CD4-positive, alpha-beta T cell treated with Interleukin-17A for 1 hour (primary cell): ENCODE measurements at regions not wholly inside any gene's neighbourhood (a gene's known extent, or its start where the extent isn't known, plus 50 kb on each side); places are given as distances from the start of the nearest gene placed in this dataset.

Experiments used
- DNase-seq: peaks from one replicate; pipeline ENCODE4 v3.0.0-alpha.2; 2020

DNA sequence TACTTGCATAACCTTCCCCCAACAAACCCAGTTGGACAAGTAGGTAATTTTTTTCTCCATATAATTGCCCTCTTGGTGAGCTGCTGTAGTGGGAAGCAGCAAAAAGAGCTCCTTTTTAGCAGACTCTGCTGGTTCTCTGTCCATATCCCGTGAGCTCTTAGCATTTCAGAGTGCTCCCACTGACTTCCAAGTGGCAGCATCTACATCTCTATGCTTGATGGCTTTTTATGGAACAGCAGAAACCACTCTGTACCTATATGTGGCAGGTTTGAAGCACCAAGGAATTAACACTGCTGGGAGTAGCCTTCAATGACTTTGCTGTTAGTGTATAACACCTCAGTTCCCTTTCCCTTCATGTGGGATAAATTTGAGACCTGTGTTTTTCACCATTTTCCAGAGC lies 168.4 kb upstream of the NHS start:
- DNase-seq, result no peak

DNA sequence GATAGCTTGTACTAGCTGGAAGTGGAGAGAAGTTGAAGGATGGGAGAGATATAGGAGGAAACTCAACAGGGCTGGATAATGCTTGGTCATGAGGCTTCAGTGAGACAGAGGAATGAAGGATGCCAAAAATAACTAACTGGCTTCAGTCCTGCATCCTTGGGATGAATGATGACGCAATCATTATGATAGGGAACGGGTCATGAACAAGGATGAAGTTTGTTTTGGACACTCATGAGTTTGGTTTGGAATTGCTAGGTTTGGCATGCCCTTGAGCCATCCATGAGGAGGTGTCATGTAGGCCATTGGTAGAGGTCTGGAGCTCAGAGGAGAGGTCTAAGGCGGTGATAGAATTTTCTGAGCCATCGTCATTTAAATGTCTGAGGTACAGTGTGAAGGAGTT lies 160.0 kb upstream of the NHS start:
- no peak for DNase-seq

DNA sequence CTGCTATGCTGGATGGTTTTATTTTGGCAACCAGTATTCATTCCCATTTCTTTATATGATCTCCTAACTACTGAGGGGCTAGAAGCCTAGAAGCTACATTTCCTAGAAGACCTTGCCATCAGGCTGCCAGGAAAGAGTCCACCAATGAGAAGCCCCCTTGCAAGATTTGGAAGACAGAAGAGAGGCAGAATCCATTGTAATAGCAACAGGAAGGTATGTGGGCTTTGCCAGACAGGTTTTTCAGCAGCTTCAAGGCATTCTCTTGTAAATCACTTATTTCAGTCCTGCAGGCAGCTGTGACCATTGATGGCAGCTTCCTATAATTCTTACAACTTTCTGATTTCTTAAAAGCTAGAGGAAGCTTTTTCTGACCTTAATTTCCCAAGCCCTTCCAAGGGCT lies 148.3 kb upstream of the NHS start:
- no peak for DNase-seq

DNA sequence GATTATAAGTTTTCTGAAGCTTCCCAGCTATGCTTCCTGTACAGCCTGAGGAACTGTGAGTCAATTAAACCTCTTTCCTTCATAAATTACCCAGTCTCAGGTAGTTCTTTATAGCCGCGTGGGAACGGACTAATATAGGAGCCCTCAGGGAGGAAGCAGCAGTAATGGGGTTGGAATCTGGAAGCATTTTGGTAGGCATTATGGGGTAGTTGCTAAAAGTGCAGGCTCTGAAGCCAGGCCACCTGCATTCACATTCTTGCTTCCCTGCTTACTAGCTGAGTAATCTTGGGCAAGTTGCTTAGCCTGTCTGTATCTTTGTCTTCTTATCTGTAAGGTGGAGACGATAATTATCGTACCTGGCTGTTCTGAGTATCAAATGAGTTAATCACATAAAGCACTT lies 137.9 kb upstream of the NHS start:
- DNase-seq, result no peak

DNA sequence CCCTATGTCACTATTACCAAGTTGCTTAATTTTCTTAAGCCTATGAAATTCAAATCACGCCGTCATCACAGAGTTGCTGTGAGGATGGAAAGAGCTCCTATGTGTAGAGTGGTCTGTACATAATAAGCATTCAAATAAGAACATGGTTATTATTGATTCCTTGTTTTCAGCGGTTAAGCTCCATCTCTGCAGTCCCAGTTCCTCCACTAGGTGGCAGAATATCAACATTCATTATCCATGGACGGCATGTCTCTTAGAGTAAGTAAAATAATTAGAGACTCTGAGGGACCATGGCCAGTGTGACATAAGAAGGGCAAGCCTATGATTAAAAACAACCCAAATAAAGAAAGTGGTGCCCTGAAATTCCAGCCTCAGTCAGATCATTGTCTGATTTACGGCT lies 132.5 kb upstream of the NHS start:
- DNase-seq, result peak; percentile 28

DNA sequence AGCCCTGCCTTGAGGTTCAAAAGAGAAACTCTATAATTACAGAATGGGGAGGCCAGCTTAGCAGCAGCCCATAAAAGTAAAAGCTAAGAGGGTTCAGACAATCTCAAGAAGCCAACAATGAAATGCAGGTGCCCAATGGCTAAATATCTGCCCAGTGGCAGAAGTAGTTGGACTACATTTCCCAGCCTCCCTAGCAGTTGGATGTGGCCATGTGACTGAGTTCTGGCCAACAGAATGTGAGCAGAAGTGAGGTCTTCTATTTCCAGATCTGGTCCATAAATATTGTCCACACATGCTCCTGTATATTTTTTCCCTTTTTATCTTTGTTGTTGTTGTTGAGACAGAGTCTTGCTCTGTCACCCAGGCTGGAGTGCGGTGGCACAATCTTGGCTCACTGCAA lies 127.9 kb upstream of the NHS start:
- no peak for DNase-seq

DNA sequence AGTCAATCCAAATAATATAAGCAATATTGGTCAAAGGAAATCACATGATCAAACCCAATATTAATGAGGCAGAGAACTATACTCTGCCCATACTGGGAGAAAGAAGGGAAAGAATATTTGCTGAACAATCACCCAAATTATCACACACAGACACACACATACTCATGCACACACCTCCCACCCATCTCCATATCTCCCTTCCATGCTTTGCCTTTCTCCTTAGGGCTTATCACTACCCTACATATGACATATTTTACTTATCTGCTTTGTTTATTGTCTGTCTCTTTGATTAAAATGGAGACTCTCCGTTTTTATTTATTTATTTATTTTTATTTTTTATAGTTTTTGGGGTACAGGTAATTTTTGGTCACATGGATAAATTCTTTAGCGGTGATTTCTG lies 112.9 kb upstream of the NHS start:
- no peak for DNase-seq

DNA sequence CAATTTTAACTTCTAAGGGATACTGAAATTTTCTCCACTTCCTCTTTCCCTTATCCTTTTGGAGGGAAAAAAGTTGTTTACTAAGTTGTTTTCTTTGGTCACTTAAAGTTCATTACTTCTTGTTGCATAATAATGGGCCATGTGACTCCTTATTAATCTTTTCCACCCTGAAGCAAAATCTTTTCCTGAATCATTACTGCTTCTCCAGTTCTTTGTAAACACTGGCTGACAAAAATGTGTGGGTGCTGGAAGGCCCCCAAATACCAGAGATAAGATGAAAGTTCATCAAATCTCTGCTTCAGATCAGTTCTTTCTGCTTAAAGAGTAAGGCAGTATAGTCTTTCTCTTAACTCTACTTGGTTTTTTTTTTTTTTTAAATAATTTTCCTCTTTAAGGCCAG lies 108.9 kb upstream of the NHS start:
- no peak for DNase-seq

DNA sequence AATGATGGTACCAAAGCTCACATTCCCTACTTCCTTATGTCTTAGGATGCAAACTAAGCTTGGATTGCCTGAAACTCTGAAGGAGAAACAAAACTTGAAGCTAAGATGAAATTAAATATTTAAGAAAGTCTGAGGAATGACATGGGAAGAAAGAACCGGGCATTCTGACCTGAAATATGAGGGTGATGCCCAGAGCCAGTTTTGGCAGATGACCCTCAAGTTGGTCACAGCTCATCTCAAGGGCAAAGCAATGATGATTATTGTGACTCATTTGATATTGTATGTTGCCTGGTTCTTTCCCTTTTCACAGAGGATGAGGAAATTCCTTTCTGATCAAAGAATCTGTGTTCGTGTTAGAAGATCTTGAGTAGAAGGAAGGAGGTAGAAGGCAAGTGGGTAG lies 96.0 kb upstream of the NHS start:
- no peak for DNase-seq

DNA sequence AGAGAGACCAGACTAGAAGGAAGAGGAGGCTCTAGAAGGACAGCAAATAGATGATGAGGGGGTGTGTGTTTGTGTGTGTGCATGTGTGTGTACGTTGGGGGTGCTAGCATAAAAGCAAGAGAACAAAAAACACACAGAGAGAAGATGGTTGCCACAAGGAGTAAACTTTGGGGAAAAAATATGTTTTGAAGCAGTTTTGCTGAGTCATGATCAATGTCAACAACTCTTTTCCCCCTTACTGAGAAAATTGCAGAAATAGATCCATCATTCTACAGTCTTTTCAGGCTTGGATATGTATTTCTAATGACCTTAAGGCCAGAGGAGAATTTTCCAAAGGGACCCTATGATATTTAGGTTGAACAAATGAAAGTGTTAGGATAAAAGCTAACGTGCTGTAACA lies 89.0 kb upstream of the NHS start:
- no peak for DNase-seq

DNA sequence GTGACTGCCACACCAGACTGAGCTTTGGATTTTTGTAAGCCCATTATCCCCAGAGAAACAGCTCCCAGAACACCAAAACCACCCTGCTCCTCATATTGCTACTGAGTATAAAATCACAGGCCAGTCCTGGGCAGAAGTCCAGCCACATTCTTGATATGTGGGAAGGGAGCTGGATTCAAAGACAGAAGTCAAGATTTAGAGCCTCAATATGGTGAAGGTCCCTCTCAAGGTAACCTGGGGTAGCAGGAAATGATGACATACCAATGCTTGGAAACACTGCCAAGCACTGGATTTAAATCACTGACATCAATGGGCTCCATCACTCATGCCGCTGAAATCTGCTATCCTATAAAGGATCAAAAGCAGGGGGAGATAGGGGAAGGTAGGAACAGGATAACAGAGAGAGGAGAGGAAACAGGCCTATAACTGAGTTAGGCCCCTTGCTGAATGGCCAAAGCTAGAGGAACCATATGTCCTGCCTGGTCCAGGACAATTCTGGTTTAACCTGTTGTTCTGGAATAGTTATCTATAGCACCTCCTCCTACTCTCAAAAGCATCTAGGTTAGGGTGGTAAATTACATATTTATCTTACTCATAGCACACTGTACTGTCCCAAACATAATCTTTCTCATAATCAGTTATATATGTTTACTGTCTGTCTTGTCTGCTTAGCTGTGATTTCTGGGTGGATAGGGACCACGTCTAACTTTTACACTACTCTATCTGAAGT lies 83.7 kb upstream of the NHS start:
- DNase-seq, result no peak

DNA sequence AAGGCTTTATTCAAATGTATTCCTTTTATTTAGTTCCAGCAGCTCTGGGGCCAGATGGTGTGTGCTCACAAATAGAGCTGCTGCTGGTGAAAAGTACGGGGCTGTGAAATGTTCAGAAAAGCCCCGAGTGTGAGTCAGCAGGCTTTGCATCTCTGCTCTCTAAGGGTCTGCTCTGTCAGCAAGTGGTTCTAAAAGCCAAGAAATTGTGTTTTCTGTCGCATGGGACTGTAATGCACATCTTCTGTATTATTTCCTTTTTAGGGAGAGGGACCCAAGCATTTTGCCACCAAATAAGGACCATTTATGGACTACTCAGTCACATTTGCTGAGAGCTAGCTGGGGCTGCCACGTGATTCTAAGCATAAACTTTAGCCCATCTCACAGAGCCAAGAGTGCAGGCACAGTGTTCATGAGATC lies 82.9 kb upstream of the NHS start:
- no peak for DNase-seq

DNA sequence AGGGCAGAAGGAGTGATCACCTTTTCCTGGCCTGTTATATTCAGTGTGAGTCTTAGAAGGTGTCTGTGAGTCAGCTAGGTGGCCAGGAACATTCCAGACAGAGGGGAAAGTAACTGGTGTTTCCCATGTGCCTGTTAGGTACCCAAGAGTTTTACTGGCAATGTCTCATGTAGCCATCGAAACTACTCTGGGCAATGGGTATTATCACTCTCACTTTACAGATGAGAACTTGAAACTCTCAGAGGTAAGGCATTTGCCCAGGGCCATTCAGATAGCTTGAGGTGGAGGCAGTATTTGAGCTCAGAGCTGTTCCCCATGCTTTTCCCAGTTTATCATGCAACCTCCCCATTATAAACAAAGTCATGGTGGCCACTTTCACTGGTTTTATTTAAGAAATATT lies 80.4 kb upstream of the NHS start:
- no peak for DNase-seq

DNA sequence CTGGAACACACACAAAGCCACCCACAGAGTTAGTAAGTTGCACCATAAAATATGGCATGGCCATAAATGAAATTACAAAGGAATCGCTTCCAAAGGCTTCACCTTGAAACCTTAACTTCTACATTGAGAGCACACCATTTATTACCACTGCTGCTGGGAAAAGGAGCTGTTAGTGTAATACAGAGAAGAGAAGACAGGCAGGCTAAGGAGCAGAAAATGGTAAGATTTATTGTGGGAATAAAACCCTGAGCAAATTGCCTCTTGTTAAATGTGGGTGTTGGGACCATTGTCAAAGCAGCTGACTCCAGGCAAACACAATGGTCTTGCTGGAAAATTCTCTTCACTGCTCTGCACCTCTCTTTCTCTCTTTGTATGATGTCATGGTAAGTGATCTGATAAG lies 79.2 kb upstream of the NHS start:
- DNase-seq, result no peak

DNA sequence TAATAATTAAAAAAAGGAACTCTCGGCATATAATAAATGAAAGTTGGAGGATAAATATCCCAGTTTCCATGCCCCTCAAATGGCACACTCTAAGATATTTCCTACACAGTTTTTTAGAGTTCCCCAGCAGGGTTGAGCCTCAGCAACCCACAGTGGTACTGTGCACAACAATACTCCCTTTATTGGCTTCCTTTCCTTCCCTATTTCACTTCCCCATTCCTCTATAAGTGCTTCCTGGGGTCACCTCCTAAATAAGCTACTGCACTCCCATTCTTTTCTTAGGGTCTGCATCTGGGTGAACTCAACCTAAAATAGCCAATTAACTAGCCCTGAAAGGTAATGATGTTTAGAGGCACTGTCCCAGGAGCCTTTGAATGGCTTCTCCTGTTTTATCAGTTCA lies 76.4 kb upstream of the NHS start:
- DNase-seq, result no peak

DNA sequence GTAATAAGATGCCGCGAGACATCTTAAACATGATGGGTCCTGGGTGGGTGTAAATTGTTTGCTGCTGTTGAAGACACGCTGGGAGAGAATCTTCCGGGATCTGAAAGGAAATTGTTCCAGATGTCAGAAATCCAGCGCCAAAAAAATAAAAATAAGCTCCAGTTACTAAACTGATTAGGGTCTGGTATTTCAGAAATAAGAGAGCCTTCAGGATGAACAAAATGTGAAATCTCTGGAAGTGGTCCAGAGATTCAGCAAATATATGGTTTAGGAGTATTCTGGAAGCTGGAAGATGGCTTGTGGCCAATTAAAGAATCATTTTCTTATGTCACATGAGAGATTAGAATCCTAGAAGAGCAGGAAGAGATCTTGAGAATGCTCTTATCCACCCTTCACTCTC lies 75.8 kb upstream of the NHS start:
- no peak for DNase-seq

DNA sequence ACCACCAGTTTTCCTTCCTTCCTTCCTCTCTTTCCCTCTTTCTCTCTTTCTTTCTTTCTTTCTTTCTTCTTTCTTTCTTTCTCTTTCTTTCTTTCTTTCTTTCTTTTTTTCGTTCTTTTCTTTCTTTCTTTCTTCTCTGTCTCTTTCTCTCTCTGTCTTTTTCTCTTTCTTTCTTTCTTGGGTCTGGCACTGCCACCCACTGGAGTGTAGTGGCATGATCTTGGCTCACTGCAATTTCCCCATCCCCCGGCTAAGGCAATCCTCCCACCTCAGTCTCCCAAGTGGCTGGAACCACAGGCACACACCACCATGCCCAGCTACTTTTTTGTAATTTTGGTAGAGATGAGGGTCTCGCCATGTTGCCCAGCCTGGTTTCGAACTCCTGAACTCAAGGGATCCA lies 51.6 kb upstream of the NHS start:
- no peak for DNase-seq
